ENCODE measurements at regions not wholly inside any gene's neighbourhood (a gene's known extent, or its start where the extent isn't known, plus 50 kb on each side); places are given as distances from the start of the nearest gene placed in this dataset.

- DNase-seq (ENCODE audit: low read depth): no peak
Observed at GRCh38 chr12:61384511-61384910, 875.7 kb upstream of the USP15 start.

- no peak for DNase-seq (ENCODE audit: low read depth)
Observed at GRCh38 chr12:61385771-61386170, 874.4 kb upstream of the USP15 start.

GRCh38 chr12:61397668-61398067, 862.5 kb upstream of the USP15 start:
- no peak for DNase-seq (ENCODE audit: low read depth)

- DNase-seq (ENCODE audit: low read depth): no peak
Observed at GRCh38 chr12:61412201-61412600, 848.0 kb upstream of the USP15 start.

GRCh38 chr12:61414470-61414869, 845.7 kb upstream of the USP15 start:
- DNase-seq (ENCODE audit: low read depth): no peak

- no peak for DNase-seq (ENCODE audit: low read depth)
Observed at GRCh38 chr12:61422786-61423185, 837.4 kb upstream of the USP15 start.

- peak; percentile 92 for DNase-seq (ENCODE audit: low read depth)
Observed at GRCh38 chr12:61452076-61452475, 808.1 kb upstream of the USP15 start.

GRCh38 chr12:61487728-61488127, 772.5 kb upstream of the USP15 start:
- DNase-seq (ENCODE audit: low read depth): no peak

- peak; percentile 88 for DNase-seq (ENCODE audit: low read depth)
Observed at GRCh38 chr12:61490526-61491498, 769.4 kb upstream of the USP15 start.

GRCh38 chr12:61502179-61502578, 758.0 kb upstream of the USP15 start:
- DNase-seq (ENCODE audit: low read depth): no peak

GRCh38 chr12:61504396-61505080, 755.7 kb upstream of the USP15 start:
- no peak for DNase-seq (ENCODE audit: low read depth)

GRCh38 chr12:61513499-61513898, 746.7 kb upstream of the USP15 start:
- no peak for DNase-seq (ENCODE audit: low read depth)

- peak; percentile 39 for DNase-seq (ENCODE audit: low read depth)
Observed at GRCh38 chr12:61514016-61514415, 746.2 kb upstream of the USP15 start.

- DNase-seq (ENCODE audit: low read depth): no peak
Observed at GRCh38 chr12:61521258-61521657, 738.9 kb upstream of the USP15 start.

GRCh38 chr12:61523276-61523992, 736.8 kb upstream of the USP15 start:
- no peak for DNase-seq (ENCODE audit: low read depth)

- DNase-seq (ENCODE audit: low read depth): no peak
Observed at GRCh38 chr12:61524851-61525250, 735.4 kb upstream of the USP15 start.

- DNase-seq (ENCODE audit: low read depth): no peak
Observed at GRCh38 chr12:61525331-61525730, 734.9 kb upstream of the USP15 start.

- DNase-seq (ENCODE audit: low read depth): peak; percentile 79
Observed at GRCh38 chr12:61530456-61530855, 729.7 kb upstream of the USP15 start.

- no peak for DNase-seq (ENCODE audit: low read depth)
Observed at GRCh38 chr12:61531195-61531594, 729.0 kb upstream of the USP15 start.

GRCh38 chr12:61536117-61536516, 724.1 kb upstream of the USP15 start:
- DNase-seq (ENCODE audit: low read depth): no peak

- no peak for DNase-seq (ENCODE audit: low read depth)
Observed at GRCh38 chr12:61536525-61536924, 723.7 kb upstream of the USP15 start.

- DNase-seq (ENCODE audit: low read depth): peak; percentile 8
Observed at GRCh38 chr12:61538951-61539350, 721.3 kb upstream of the USP15 start.

Measured in HT1080 (cell line).